Astrocyte (in vitro differentiated cells and primary cell): ENCODE measurements at regions not wholly inside any gene's neighbourhood (a gene's known extent, or its start where the extent isn't known, plus 50 kb on each side); places are given as distances from the start of the nearest gene placed in this dataset.

ENCODE experiments used
- EZH2 ChIP-seq: IDR thresholded peaks from 2 replicates; pipeline ENCODE4 v1.6.1; 2012; ENCODE audit warnings: mild to moderate bottlenecking, low read length, inconsistent platforms; ENCODE audit not compliant: insufficient read depth
- TF ChIP-seq, protein P1 (sequence below): IDR thresholded peaks from 2 replicates; pipeline ENCODE4 v1.5.1; 2011; ENCODE audit warnings: low read depth, mild to moderate bottlenecking, inconsistent platforms, low read length, moderate library complexity; ENCODE audit not compliant: insufficient read depth

GRCh38 chr2:143928613-143929012 lies 591.3 kb downstream of the ZEB2 start:
- TF ChIP-seq EZH2, result no peak
- TF ChIP-seq, protein P1, sequence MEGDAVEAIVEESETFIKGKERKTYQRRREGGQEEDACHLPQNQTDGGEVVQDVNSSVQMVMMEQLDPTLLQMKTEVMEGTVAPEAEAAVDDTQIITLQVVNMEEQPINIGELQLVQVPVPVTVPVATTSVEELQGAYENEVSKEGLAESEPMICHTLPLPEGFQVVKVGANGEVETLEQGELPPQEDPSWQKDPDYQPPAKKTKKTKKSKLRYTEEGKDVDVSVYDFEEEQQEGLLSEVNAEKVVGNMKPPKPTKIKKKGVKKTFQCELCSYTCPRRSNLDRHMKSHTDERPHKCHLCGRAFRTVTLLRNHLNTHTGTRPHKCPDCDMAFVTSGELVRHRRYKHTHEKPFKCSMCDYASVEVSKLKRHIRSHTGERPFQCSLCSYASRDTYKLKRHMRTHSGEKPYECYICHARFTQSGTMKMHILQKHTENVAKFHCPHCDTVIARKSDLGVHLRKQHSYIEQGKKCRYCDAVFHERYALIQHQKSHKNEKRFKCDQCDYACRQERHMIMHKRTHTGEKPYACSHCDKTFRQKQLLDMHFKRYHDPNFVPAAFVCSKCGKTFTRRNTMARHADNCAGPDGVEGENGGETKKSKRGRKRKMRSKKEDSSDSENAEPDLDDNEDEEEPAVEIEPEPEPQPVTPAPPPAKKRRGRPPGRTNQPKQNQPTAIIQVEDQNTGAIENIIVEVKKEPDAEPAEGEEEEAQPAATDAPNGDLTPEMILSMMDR, result no peak
